SU-DHL-6 (cell line): ENCODE measurements at regions not wholly inside any gene's neighbourhood (a gene's known extent, or its start where the extent isn't known, plus 50 kb on each side); places are given as distances from the start of the nearest gene placed in this dataset.

ENCODE experiments used
- H2AFZ ChIP-seq: fragments of 200-600 bp; sonication (generic); 2 replicates; pipeline ENCODE4 v1.6.1; 2014; ENCODE audit warnings: low read depth, mild to moderate bottlenecking, moderate library complexity, mixed read lengths, antibody characterized with exemption, low read length; ENCODE audit not compliant: severe bottlenecking
- H3F3A ChIP-seq: fragments of 200-600 bp; shearing (Covaris generic); 2 replicates; pipeline ENCODE4 v1.6.0; 2016; ENCODE audit warnings: antibody characterized with exemption, mild to moderate bottlenecking; ENCODE audit not compliant: insufficient read depth
- H3K27ac ChIP-seq: fragments of 200-600 bp; sonication (generic); 2 replicates; pipeline ENCODE4 v1.5.1; 2016; ENCODE audit warnings: low read depth, mild to moderate bottlenecking, low read length, moderate library complexity, mixed read lengths
- H3K27me3 ChIP-seq: fragments of 200-600 bp; sonication (generic), shearing (Covaris generic); 2 replicates; pipeline ENCODE4 v1.6.0; 2014; ENCODE audit warnings: mild to moderate bottlenecking, low read length
- H3K36me3 ChIP-seq: fragments of 200-600 bp; sonication (generic); 2 replicates; pipeline ENCODE4 v1.6.1; 2014; ENCODE audit warnings: mild to moderate bottlenecking, low read length, mixed read lengths
- H3K4me2 ChIP-seq: fragments of 300-600, 200-600 bp; shearing (Covaris generic), sonication (generic); 2 replicates; pipeline ENCODE4 v1.6.0; 2014; ENCODE audit warnings: low read length, low read depth, mild to moderate bottlenecking; ENCODE audit not compliant: poor library complexity, severe bottlenecking
- H3K4me3 ChIP-seq: fragments of 200-600 bp; sonication (generic); 2 replicates; pipeline ENCODE4 v1.5.1; 2014; ENCODE audit warnings: antibody characterized with exemption, low read length, mild to moderate bottlenecking, mixed read lengths; ENCODE audit not compliant: insufficient read depth, poor library complexity, severe bottlenecking
- H3K79me2 ChIP-seq: fragments of 200-600 bp; sonication (generic); 2 replicates; pipeline ENCODE4 v1.6.1; 2014; ENCODE audit warnings: mild to moderate bottlenecking, low read length, moderate library complexity; ENCODE audit not compliant: insufficient read depth
- H3K9ac ChIP-seq: fragments of 200-600 bp; sonication (generic); 2 replicates; pipeline ENCODE4 v1.7.0; 2014; ENCODE audit warnings: mild to moderate bottlenecking, low read length
- H3K9me2 ChIP-seq: fragments of 200-600 bp; sonication (generic); replicated peaks from 2 replicates; pipeline ENCODE4 v1.6.1; 2014; ENCODE audit warnings: low read length; ENCODE audit not compliant: insufficient read depth
- H3K9me3 ChIP-seq: fragments of 200-600 bp; sonication (generic); 2 replicates; pipeline ENCODE4 v1.6.1; 2014; ENCODE audit warnings: low read length, mixed read lengths; ENCODE audit not compliant: insufficient read depth
- H4K20me1 ChIP-seq: fragments of 200-600 bp; sonication (generic); 2 replicates; pipeline ENCODE4 v1.6.1; 2014; ENCODE audit warnings: low read depth, mild to moderate bottlenecking, antibody characterized with exemption, low read length, moderate library complexity, mixed read lengths
- EZH2phosphoT487 ChIP-seq: fragments of 200-600 bp; sonication (generic), shearing (Covaris generic); conservative IDR thresholded peaks from 2 replicates; pipeline ENCODE4 v1.6.1; 2018; ENCODE audit warnings: mild to moderate bottlenecking, antibody characterized with exemption, low read length, moderate library complexity, mixed read lengths
- TF ChIP-seq, protein P1 (sequence below): fragments of 200-600 bp; sonication (generic); IDR thresholded peaks from one replicate; pipeline ENCODE4 v1.5.1; 2017; ENCODE audit warnings: antibody characterized with exemption, mild to moderate bottlenecking, low read length, moderate library complexity; ENCODE audit not compliant: insufficient read depth, poor library complexity, severe bottlenecking

- H3K9ac ChIP-seq: no peak overlapping the region
- no peaks in the 10 kb centered on the region for H3F3A ChIP-seq
- H2AFZ ChIP-seq: no peak overlapping the region
- no peaks in the 10 kb centered on the region for H3K9me2 ChIP-seq
- no peak overlapping the region for H3K4me2 ChIP-seq
- no peaks in the 10 kb centered on the region for H3K9me3 ChIP-seq
- no peaks in the 10 kb centered on the region for H4K20me1 ChIP-seq
- no peaks in the 10 kb centered on the region for H3K36me3 ChIP-seq
- TF ChIP-seq EZH2phosphoT487: no peak
- TF ChIP-seq, protein P1, sequence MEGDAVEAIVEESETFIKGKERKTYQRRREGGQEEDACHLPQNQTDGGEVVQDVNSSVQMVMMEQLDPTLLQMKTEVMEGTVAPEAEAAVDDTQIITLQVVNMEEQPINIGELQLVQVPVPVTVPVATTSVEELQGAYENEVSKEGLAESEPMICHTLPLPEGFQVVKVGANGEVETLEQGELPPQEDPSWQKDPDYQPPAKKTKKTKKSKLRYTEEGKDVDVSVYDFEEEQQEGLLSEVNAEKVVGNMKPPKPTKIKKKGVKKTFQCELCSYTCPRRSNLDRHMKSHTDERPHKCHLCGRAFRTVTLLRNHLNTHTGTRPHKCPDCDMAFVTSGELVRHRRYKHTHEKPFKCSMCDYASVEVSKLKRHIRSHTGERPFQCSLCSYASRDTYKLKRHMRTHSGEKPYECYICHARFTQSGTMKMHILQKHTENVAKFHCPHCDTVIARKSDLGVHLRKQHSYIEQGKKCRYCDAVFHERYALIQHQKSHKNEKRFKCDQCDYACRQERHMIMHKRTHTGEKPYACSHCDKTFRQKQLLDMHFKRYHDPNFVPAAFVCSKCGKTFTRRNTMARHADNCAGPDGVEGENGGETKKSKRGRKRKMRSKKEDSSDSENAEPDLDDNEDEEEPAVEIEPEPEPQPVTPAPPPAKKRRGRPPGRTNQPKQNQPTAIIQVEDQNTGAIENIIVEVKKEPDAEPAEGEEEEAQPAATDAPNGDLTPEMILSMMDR: no peak
- no peaks in the 10 kb centered on the region for H3K27me3 ChIP-seq
- H3K79me2 ChIP-seq: no peaks in the 10 kb centered on the region
- no peak overlapping the region for H3K4me3 ChIP-seq
- no peak overlapping the region for H3K27ac ChIP-seq
These were observed 100.4 kb downstream of the SNX5 start for GRCh38 chr20:17868151-17868550.

DNA sequence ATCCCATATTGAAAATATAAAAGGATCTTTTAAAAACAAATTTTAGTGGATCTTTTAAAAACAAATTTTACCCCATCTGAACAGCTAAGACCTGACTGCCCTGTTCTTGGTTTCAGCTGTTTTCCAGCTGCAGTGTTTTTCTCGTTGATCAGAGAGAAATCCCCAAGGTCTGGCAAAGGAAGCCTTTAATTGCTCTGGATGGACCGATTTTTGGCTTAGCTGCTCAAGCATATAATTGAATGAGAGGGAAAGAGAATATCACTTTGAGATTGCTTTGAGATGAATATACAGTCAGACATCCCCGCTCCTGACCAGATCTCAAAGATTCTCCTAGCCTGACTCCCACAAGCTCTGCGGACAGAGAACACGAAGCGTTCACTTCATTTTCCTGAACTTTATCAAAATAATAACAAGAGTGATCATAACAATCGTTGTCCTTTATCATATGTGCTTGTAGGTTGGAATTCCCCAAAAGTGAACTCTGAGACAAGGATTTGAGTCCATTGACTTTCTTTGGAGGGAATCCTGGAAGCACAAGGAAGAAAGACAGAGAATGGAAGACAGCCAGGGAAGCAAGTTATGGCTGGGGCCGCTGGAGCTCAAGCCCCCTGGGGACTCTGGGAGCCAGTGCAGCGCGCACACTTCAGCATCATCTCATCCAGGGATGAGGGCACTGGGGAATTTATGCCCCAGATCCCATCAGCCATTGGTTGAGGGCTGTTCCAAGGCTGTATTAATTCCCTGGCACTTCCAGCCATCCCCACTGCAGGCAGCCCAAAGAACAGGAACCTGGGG is 101.3 kb downstream of the SNX5 start:
- Histone ChIP-seq H3K36me3 (no peaks in the 10 kb centered on the region), H3K4me3 (no peak overlapping the region), H4K20me1 (no peaks in the 10 kb centered on the region), H3K9ac (no peak overlapping the region), H3K27ac (no peak overlapping the region), H3K4me2 (no peak overlapping the region), H3K79me2 (no peaks in the 10 kb centered on the region), H3K9me2 (no peaks in the 10 kb centered on the region), H3F3A (no peaks in the 10 kb centered on the region), H3K9me3 (no peaks in the 10 kb centered on the region), H2AFZ (no peak overlapping the region), H3K27me3 (no peaks in the 10 kb centered on the region)
- TF ChIP-seq, protein P1: no peak
- TF ChIP-seq EZH2phosphoT487: no peak

DNA sequence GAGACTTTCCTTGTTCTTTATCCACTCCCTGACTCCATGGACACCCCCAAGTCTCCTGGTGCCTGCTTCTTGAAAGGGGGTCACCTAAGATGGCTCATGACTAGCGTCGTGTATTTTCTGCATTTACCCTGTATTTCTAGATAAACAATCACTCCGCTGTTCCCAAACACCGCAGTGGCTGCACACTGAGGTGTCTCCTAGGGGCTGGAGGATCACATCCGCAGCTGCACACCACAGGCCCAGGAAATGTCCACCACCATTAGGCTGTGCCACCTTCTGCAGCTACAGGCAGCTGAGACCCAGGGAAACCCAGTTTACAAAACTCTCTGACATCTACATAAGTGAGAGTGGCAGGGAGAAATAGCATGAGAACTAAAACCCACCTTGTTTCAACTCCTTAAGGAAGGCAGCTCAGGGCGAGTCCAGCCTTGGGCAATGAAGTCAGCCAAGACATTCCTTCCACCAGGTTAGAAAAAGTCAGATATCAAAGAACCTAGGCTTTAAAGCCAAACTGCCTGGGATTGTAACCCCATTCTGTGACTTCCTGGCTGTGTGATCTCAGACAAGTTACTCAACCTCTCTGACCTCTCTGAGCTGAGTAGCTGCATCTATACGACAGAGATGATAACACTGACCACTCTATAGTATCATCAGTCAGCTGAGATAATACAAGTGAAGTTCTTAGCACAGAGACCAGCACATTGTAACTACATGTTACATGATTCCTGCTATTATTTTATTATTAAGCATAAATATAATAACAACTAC is 102.2 kb downstream of the SNX5 start:
- TF ChIP-seq, protein P1: no peak
- TF ChIP-seq EZH2phosphoT487: no peak
- Histone ChIP-seq H3K4me2 (no peak overlapping the region), H3K4me3 (no peak overlapping the region), H3K9me2 (no peaks in the 10 kb centered on the region), H3K27ac (no peak overlapping the region), H3K9me3 (no peaks in the 10 kb centered on the region), H3F3A (no peaks in the 10 kb centered on the region), H3K27me3 (no peaks in the 10 kb centered on the region), H3K36me3 (no peaks in the 10 kb centered on the region), H4K20me1 (no peaks in the 10 kb centered on the region), H2AFZ (no peak overlapping the region), H3K79me2 (no peaks in the 10 kb centered on the region), H3K9ac (no peak overlapping the region)
